ENCODE measurements at regions not wholly inside any gene's neighbourhood (a gene's known extent, or its start where the extent isn't known, plus 50 kb on each side); places are given as distances from the start of the nearest gene placed in this dataset.
"Not testable (repeated sequence)": the region's sequence is repeated elsewhere in the genome, so short reads cannot be mapped to it uniquely, and the experiment has no call there.

DNA sequence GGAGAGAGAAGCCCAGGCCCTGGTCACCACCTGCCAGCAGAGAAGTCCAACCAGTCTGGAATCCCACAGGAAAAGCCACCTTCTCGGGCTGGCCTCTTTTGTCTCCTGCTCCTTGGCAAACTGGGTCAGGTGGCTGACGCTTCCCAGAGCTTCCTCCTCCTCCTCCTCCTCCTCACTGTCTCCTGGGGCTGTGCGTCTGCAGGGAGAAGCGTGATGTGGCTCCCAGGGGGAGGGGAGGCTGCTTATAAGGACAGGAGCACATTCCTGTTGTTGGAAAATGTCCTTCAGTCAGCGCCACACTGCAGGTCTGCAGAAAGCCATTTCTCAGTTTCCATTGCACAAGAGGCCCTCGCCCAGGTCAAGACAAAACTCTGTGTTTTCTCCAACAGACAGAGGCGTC, 1316.5 kb downstream of the BRD1 start:
- no peak for DNase-seq (ENCODE audit: low read depth)

DNA sequence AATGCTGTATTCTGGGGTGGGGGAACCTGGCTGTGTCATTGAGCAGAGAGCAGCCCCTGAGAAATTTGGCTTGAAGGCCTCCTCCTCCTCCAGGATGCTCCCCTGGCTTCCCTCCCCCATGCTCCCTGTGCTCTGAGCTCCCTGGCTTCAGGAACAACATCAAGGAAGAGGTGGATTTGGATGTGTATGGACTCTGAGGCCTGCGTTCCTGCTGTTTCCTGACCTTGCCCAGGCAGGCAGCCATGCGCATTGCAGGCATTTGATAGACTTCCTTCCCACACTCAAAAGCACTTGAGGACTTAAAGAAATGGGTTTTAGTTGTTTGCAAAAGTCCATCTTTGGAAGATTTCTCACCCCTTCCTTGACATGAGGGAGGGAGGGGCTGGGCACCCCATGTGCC, 1317.1 kb downstream of the BRD1 start:
- DNase-seq (ENCODE audit: low read depth), result no peak

DNA sequence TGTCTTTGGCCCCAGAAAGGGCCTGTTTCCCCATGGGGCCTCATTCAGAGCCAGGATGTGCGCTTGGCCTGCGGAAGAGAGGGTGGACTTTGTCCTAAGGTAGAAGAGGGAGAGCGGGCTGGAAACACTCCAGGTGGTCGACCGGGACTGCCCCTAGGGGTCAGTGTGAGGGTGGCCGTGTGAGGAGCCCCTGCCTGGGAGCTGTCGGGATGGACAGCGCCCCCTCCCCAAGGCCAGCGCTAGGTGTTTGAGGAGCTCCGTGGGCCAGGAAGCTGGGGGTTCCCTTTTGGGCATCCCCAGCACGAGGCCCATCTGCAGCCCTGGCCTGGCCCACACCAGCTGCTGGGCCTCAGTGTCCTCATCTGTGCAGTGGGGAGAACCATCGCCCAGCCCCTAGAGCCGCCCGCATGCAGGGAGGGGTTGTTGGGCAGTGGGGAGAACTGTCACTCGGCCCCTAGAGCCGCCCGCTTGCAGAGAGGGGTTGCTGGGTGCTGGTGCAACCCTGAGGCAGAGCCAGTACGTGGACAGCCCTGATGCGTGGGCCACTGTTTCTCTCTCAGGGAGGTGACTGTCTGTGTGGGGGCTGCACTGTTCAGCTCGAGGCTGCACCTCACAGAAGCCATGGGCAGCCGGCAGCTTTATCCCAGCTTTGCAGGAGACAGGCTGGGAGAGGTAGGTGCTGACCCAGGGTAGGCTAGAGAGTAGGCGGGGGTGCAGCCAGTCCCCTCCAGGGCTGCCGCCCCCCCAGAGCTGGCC, 1319.9 kb downstream of the BRD1 start:
- DNase-seq (ENCODE audit: low read depth), result no peak

DNA sequence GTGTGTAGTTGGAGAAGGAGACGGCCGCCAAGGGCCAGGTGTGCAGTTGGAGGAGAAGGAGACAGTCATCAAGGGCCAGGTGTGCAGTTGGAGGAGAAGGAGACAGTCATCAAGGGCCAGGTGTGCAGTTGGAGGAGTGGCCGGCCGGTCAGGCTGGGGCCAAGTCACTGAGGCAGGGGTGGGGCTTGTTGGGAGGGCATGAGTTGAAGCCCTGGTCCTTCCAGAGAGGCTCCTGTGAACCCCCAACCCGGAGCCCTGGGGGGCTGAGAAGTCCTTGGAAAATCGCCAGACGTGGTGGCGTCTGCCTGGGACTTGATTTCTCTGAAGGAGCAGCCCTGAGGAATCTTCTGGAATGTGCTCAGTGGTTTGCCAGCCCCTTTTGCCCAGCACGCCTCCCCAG, 1320.5 kb downstream of the BRD1 start:
- DNase-seq (ENCODE audit: low read depth), result no peak

GRCh38 chr22:48506506-48507145, 1321.0 kb downstream of the BRD1 start:
- no peak for DNase-seq (ENCODE audit: low read depth)

- DNase-seq (ENCODE audit: low read depth), result no peak
Observed at GRCh38 chr22:48505891-48506290, 1321.8 kb downstream of the BRD1 start.

DNA sequence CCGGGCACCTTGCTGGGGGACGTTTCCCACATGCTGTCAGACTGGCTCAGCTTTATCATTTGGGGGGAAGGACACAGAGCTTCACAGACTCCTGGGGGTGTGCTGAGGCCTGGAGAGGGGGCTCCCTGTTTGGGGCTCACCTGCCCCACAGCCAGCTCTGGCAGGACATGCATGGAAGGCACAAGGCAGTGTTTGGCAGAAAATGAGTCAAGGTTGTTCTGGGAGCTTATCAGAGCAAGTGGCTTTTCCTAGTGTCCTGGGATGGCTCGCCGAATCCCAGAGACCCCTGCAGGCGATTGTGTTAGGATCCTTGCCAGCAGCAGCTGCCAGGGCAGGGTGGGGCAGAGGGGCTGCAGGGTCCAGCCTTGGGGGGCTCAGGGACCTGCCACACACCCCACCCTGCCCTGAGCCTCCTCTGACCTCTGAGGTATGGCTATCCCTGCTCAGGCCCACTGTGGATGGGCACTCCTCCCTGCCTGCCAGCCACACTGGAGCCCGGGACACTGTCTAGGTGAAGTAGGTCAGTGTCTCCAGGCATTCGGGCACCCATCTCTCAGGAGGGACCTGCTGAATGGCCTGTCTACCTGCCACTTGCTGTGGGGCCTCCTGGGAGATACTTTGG, 1323.0 kb downstream of the BRD1 start:
- no peak for DNase-seq (ENCODE audit: low read depth)

DNA sequence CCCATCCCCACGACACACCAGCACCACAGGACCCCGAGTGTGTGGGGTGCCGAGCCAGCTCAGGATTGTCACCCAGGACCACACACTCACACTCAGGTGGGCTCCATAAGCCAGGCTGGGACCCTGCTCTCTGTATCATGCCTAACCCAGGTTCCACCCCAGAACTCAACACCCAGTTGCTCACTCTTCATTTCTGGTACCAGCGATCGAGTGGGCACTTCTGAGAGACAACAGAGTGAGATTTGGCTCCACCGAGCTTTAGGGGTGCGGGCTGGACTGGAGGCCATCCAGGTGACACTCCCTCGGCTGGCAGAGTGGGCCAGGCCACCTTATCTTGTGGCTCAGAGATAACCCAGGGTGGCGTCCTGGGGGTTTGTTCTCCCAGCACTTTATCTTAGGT, 1323.8 kb downstream of the BRD1 start:
- DNase-seq (ENCODE audit: low read depth), result no peak

- no peak for DNase-seq (ENCODE audit: low read depth)
Observed at GRCh38 chr22:48503035-48503625, 1324.5 kb downstream of the BRD1 start.

DNA sequence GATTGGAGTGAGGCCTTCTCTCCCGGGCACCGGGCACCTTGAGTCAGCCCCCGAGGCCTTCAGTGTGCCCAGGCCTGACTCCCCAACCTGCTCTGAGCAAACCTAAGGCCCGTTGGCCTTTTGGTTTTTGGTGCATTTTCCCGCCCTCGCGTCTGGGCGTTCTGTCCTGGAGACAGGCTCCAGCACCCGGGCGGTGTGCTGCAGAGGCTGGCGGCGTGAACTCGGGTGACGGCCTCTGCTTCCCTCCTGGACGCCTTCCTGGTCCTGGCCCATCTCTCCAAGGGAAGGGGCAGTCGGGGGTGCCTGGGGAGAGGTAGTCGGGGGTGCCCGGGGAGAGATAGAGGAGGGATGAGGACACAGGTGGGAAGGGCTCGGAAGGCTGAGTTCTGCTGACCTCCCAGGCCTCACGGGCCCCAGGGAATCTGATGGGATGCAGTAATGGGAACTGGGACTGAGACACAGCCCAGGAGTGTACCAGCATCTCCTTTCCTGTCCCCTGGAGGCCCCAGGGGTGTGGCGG, 1326.4 kb downstream of the BRD1 start:
- no peak for DNase-seq (ENCODE audit: low read depth)

DNA sequence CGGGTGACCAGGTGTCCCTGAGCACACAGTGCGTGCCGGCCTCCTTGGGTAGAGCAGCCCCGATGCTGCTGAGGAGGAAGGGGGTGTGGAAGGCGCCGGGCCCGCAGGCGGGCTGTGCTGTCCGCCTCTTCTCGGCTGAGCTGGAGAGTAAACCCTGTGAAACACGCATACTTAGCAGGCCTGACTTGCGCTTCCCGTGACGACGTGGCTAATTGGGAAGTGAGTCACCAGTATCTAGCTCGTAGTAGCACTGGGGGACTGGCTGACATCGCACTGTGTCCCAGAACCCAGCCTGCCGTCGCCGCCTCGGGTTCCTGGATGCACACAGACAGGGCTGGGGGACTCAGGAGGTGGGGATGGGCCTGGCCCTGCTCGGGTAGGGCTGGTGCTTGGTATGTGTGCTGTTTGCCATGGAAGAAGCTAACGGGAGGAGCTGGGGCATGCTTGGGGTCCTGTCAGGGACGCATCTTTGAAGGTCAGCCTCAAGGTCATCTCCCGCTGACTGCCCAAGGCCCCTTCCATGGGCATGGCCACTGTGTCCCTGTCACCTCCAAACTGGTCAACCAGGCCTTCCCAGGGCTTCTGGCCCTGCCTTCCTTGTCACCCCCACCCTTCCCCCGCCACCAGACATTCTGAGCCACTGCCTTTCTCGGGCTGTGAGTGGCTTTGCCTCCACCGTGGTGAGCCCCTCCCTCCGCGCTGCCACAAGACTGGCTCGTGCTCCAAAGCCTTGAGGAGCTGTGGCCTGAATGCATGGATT, 1327.0 kb downstream of the BRD1 start:
- DNase-seq (ENCODE audit: low read depth), result no peak

DNA sequence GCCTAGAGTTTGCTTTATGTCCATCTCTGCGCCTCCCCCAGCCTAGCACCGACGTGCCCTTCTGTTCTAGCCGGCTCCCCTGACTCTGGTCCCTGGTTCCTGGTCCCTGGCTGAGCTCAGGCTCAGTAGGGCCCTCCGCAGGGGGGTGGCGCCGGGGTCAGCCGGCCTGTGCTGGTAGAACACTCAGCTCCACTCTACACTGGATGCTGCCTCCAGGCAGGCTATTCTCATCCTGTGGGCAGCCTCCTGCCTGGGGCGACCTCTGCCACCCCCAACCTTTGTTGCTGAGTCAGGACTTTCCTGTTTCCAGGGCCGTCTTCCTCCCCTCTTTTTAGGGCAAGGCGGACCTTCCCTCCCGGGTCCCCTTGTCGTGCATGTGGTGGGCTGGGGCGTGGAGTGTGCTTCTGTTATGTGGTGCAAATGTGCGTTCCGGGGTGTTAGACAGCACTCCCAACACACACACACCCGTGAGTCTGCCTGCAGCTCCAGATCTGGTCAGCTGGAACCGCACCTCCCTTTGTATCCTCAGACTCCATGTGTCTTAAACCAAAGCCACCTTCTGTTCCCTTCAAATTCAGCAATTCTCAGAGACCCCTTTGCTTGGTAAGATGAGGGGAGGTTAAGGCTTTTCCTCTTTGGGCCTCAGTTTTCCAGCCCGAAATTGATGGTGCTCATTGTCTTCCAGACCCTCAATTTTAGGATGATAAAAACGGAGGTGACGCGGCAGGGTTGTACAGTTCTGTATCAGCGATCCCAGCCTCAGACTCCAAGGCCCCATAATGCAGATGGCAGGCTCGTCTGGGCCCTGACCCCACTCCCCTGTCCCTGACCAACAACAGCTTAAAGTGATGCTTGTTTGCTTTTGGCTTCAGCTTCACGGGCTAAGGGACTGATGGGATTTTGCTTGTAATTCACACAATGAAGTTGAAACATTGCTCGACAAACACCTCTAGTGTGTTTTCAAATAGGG, 1327.9 kb downstream of the BRD1 start:
- no peak for DNase-seq (ENCODE audit: low read depth)

GRCh38 chr22:48498526-48499331, 1328.9 kb downstream of the BRD1 start:
- no peak for DNase-seq (ENCODE audit: low read depth)

DNA sequence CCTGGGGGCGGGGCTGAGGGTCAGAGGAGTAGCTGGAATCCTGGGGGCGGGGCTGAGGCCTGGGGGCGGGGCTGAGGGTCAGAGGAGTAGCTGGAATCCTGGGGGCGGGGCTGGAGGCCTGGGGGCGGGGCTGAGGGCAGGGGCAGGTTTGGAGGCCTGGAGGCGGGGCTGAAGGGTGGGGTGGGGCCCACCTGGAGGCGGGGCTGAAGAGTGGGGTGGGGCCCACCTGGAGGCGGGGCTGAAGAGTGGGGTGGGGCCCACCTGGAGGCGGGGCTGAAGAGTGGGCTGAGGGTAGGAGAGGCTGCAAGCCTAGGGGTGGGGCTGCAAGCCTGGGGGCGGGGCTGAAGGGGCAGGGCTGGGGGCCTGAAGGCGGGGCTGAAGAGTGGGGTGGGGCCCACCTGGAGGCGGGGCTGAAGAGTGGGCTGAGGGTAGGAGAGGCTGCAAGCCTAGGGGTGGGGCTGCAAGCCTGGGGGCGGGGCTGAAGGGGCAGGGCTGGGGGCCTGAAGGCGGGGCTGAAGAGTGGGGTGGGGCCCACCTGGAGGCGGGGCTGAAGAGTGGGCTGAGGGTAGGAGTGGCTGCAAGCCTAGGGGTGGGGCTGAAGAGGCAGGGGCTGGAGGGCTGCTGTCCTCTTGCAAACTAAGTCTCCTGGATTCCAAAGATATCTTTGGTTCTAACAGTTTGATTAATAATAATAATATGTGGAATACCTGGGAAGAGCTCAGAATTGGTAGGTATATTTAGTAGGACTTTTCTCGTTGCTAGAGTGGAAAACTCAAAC, 1329.7 kb downstream of the BRD1 start:
- DNase-seq (ENCODE audit: low read depth), result not testable (repeated sequence)

DNA sequence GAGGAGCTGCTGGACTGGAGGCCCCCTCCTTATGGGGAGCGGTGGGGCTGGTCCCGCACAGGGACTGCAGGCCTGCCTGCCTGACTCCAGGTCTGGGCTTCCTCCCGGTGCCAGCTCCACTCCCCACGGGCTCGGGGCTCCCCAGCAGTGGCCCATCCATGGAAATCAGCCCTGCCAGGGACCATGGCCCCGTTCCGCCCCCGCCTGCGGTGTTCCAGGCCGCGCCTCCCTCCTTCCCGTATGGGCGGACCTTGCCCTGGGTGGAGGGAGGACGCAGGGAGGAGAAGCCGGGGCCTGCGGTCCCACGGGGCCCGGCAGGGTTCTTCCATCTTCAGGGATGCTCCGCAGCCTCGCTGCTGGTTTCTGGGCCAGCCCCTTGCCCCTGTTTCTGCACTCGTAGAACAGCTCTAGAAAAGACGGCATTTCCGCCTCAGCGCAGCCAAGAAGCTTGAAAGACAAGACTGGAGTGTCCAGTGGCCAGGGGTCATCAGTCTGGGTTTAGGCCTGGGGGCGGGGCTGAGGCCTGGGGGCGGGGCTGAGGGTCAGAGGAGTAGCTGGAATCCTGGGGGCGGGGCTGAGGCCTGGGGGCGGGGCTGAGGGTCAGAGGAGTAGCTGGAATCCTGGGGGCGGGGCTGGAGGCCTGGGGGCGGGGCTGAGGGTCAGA, 1330.6 kb downstream of the BRD1 start:
- DNase-seq (ENCODE audit: low read depth), result no peak

DNA sequence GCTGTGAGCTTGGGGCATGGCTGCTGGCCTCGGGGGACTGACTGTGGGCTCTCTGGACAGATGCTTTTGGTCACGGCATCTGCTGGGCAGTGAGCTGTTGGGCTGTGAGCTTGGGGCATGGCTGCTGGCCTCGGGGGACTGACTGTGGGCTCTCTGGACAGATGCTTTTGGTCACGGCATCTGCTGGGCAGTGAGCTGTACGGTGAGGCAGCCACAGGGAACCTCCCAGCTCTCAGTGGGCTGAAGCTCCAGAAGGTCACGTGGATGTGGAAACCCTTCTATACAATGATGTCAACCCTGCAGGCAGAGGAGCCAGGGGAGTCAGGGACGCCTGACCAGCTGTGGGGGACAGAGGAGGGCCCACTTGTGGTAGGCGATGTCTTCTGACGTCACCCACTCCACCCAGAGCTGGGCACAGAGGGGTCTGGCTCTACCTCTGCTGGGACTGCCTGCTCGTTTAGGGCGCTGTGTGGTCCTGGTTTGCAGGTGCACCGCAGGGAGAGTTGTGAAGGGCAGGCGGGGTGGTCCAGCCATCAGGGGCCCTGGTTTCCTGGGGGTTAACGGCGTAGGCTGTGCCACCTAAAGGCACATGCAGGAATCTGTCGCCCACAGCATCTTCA, 1331.3 kb downstream of the BRD1 start:
- no peak for DNase-seq (ENCODE audit: low read depth)

DNA sequence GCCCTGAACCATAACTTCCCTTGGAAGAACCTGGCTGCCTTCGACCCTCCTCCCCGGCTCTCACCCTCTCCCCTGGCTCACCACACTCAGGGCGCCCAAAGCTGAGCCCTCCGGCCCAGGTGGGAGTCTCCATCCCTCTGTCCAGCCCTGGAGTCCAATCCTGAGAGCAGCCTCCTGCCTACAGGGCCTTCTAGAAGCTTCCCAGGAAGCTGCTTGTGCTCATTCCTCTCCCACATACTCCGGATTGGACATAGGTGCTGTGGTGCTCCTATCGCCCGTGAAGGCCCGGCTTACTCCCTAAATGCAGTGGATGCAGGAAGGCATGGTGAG, 1332.0 kb downstream of the BRD1 start:
- DNase-seq (ENCODE audit: low read depth), result no peak

All from activated T-helper 1 cell treated with Interleukin-2 at 50 U/mL for 16 hours (primary cell).